Muscle layer of duodenum (tissue), 2 donors: ENCODE measurements at regions not wholly inside any gene's neighbourhood (a gene's known extent, or its start where the extent isn't known, plus 50 kb on each side); places are given as distances from the start of the nearest gene placed in this dataset.

Experiments
- H3K27ac ChIP-seq: one replicate; pipeline ENCODE4 v1.7.0; 2013; ENCODE audit warnings: mild to moderate bottlenecking, low read length
- H3K27me3 ChIP-seq: one replicate; pipeline ENCODE4 v1.7.0; 2013; ENCODE audit warnings: low read depth, mild to moderate bottlenecking, control low read depth, low read length
- H3K36me3 ChIP-seq, 2 donors: one replicate each; pipeline ENCODE4 v1.7.0; 2013; ENCODE audit warnings: low read length in 2 of 2, control low read depth in 1 of 2, mild to moderate bottlenecking in 1 of 2; ENCODE audit not compliant: insufficient read depth in 2 of 2, control insufficient read depth in 1 of 2
- H3K4me1 ChIP-seq, 2 donors: one replicate each; pipeline ENCODE4 v1.7.0; 2013; ENCODE audit warnings: low read length in 2 of 2, mild to moderate bottlenecking in 2 of 2, control low read depth in 1 of 2, moderate library complexity in 1 of 2; ENCODE audit not compliant: insufficient read depth in 2 of 2, control insufficient read depth in 1 of 2
- H3K4me3 ChIP-seq, 2 donors: one replicate each; pipeline ENCODE4 v1.7.0; 2013; ENCODE audit warnings: low read length in 2 of 2, low read depth in 1 of 2, mild to moderate bottlenecking in 1 of 2
- H3K9me3 ChIP-seq, 2 donors: one replicate each; pipeline ENCODE4 v1.7.0; 2013; ENCODE audit warnings: low read length in 2 of 2, control low read depth in 1 of 2, mild to moderate bottlenecking in 1 of 2; ENCODE audit not compliant: control insufficient read depth in 1 of 2
- donor health status: healthy.

- Histone ChIP-seq H3K4me3 (no peak overlapping the region), H3K36me3 (no peaks in the 10 kb centered on the region), H3K27ac (no peak overlapping the region), H3K4me1 (no peaks in the 10 kb centered on the region), H3K27me3 (no peaks in the 10 kb centered on the region), H3K9me3 (peaks cover 0 to 3% of the 10 kb centered on the region in 2 donors)
These were observed 189.2 kb downstream of the IRX1 start for GRCh38 chr5:3784854-3785253.

DNA sequence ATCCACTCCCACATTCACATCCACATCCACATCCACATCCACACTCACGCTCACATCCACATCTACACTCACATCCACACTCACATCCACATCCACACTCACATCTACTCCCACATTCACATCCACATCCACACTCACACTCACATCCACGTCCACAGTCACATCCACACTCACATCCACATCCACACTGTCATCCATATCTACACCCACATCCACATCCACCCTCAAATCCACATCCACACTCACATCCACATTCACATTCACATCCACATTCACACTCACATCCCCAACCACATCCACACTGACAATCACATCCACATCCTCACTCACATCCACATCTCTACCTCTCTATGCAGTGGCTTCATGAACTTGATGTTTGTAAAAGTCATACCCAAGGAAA, 190.5 kb downstream of the IRX1 start:
- Histone ChIP-seq H3K9me3 (peaks cover 0 to 3% of the 10 kb centered on the region in 2 donors), H3K27me3 (no peaks in the 10 kb centered on the region), H3K36me3 (no peaks in the 10 kb centered on the region), H3K4me1 (no peaks in the 10 kb centered on the region), H3K4me3 (no peak overlapping the region), H3K27ac (no peak overlapping the region)

GRCh38 chr5:3786891-3787430, 191.3 kb downstream of the IRX1 start:
- Histone ChIP-seq H3K4me1 (no peaks in the 10 kb centered on the region), H3K4me3 (no peak overlapping the region), H3K36me3 (no peaks in the 10 kb centered on the region), H3K9me3 (peaks cover 0 to 3% of the 10 kb centered on the region in 2 donors), H3K27ac (no peak overlapping the region), H3K27me3 (no peaks in the 10 kb centered on the region)

DNA sequence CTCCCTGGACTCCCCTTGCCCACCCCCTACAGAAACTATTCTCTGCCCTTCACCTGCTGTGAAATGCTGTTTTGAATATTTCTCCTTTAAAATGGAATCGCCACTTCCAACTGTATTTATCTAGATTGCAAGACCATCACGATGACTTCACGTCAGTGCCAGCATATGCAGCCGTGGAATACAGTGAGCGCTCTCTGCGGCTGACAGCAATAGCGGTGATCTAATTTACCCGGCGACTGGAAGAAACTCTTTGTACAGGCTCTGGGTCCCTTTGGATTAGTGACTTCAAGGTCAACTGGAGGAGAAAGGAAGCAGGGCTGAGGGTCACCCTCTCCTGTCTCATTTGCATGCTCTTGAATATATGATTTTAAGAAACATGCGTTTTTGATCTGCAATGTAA, 192.0 kb downstream of the IRX1 start:
- H3K4me3 ChIP-seq = no peak overlapping the region

DNA sequence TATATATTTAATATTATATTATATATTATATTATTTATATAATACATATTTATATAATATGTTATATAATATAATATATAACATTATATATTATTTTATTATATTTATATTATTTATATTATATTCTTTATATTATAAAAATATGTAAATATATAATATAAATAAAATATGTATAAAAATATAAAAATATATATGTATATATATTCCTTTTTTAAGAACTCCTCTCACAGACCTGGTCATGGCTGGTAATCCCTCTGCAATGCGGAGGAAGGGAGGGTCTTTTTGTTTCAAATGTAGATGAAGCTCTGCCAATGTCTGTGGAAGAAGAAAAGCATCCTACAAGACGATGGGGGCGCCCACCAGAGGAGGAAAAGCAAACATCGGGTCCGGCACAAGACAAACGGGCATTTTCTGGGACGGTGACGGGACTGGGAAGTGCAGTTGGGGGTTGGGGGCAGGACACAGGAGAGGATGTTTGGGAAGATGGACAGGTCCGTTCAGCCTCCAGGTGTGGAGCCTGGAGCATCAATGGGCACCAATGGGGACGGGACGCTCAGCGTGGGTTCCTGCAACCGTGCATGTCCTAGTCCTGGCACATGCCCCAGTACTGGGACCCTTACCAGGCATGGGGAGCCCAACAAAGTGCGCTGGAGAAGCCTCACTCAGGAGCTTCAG, 194.0 kb downstream of the IRX1 start:
- Histone ChIP-seq H3K4me1 (no peaks in the 10 kb centered on the region), H3K4me3 (no peak overlapping the region), H3K27me3 (no peaks in the 10 kb centered on the region), H3K36me3 (no peaks in the 10 kb centered on the region), H3K9me3 (peaks cover 0 to 3% of the 10 kb centered on the region in 2 donors), H3K27ac (no peak overlapping the region)

More for the DNA sequence above, 192.0 kb downstream of the IRX1 start:
- Histone ChIP-seq H3K27me3 (no peaks in the 10 kb centered on the region), H3K9me3 (peaks cover 0 to 3% of the 10 kb centered on the region in 2 donors), H3K4me1 (no peaks in the 10 kb centered on the region), H3K36me3 (no peaks in the 10 kb centered on the region), H3K27ac (no peak overlapping the region)

- Histone ChIP-seq H3K27me3 (no peaks in the 10 kb centered on the region), H3K27ac (no peak overlapping the region), H3K4me1 (no peaks in the 10 kb centered on the region), H3K4me3 (no peak overlapping the region), H3K9me3 (no peaks in the 10 kb centered on the region), H3K36me3 (no peaks in the 10 kb centered on the region)
These were observed 197.5 kb downstream of the IRX1 start for GRCh38 chr5:3793162-3793561.

DNA sequence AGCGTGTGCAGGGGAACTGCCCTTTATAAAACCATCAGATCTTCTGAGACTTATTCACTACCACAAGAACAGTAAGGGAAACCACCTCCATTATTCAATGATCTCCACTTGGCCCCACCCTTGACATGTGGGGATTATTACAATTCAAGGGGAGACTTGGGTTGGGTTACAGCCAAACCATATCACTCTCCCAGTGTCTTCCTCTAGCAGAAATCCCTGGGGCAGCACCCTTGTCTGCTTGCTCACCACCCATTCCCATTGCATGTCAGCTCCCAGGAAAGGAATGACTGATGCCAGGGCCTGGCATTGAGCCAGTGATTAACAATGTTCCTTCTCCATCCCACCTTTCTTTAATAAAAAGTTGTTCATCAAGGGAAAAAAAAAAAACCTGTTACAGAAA, 199.0 kb downstream of the IRX1 start:
- Histone ChIP-seq H3K4me1 (no peaks in the 10 kb centered on the region), H3K4me3 (no peak overlapping the region), H3K36me3 (no peaks in the 10 kb centered on the region), H3K27ac (no peak overlapping the region), H3K27me3 (no peaks in the 10 kb centered on the region), H3K9me3 (no peaks in the 10 kb centered on the region)

GRCh38 chr5:3796736-3797135, 201.1 kb downstream of the IRX1 start:
- H3K4me3 ChIP-seq = no peak overlapping the region
- no peak overlapping the region for H3K27ac ChIP-seq
- H3K4me1 ChIP-seq = no peaks in the 10 kb centered on the region
- no peaks in the 10 kb centered on the region for H3K9me3 ChIP-seq
- no peaks in the 10 kb centered on the region for H3K36me3 ChIP-seq
- no peaks in the 10 kb centered on the region for H3K27me3 ChIP-seq

DNA sequence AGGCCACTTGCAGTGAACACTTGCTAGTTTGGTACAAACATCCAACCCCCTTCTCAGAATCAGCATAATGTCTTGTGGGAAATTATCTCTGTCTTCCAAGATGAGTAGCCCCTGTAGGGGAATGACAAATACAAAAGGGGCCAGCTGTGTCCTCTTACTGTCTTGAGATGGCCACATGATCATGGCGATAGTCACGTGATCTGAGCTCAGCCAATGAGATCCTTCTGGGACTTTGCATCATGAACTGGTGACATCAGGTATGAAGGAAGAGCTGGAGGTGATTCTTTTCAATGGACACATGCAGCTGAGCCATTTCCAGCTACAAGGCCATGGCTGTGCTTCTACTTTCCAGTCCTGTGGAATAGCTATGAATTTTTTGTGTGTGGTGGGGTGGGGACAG, 206.3 kb downstream of the IRX1 start:
- Histone ChIP-seq H3K36me3 (no peaks in the 10 kb centered on the region), H3K27ac (no peak overlapping the region), H3K9me3 (no peaks in the 10 kb centered on the region), H3K4me3 (no peak overlapping the region), H3K27me3 (no peaks in the 10 kb centered on the region), H3K4me1 (no peaks in the 10 kb centered on the region)

- H3K9me3 ChIP-seq = no peaks in the 10 kb centered on the region
- no peaks in the 10 kb centered on the region for H3K4me1 ChIP-seq
- H3K27me3 ChIP-seq = no peaks in the 10 kb centered on the region
- H3K4me3 ChIP-seq = no peak overlapping the region
- H3K27ac ChIP-seq = no peak overlapping the region
- H3K36me3 ChIP-seq = no peaks in the 10 kb centered on the region
These were observed 213.8 kb downstream of the IRX1 start for GRCh38 chr5:3809455-3809854.

GRCh38 chr5:3811116-3811515, 215.5 kb downstream of the IRX1 start:
- Histone ChIP-seq H3K4me1 (no peaks in the 10 kb centered on the region), H3K27me3 (no peaks in the 10 kb centered on the region), H3K27ac (no peak overlapping the region), H3K9me3 (no peaks in the 10 kb centered on the region), H3K36me3 (no peaks in the 10 kb centered on the region), H3K4me3 (no peak overlapping the region)

DNA sequence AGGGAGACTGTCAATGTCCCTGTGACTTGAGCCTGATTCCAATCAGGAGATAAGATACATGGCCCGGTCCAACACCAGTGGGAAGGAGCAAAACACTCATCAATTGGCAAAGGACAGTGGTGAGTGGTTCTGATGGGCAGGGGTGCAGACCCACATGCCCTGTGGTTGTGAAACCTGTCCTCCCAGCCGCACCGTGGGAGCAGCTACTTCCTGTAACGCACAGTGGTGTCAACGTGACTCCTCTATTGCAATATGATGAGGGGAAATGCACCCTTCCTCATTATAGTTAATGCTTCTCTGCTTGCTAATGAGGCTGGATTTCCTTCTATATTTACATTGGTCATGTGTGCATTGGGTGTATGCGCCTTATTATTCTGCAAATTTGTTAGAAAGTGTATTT, 223.0 kb downstream of the IRX1 start:
- Histone ChIP-seq H3K36me3 (no peaks in the 10 kb centered on the region), H3K4me1 (no peaks in the 10 kb centered on the region), H3K27me3 (no peaks in the 10 kb centered on the region), H3K27ac (no peak overlapping the region), H3K4me3 (no peak overlapping the region), H3K9me3 (no peaks in the 10 kb centered on the region)
